CD4-positive, alpha-beta T cell treated with Interleukin-4 for 4 hours (primary cell): ENCODE measurements at regions not wholly inside any gene's neighbourhood (a gene's known extent, or its start where the extent isn't known, plus 50 kb on each side); places are given as distances from the start of the nearest gene placed in this dataset.
"Not testable (repeated sequence)": the region's sequence is repeated elsewhere in the genome, so short reads cannot be mapped to it uniquely, and the experiment has no call there.

Experiments used
- DNase-seq: peaks from one replicate; pipeline ENCODE4 v3.0.0-alpha.2; 2020

GRCh38 chr19:28463493-28464053 is 749.4 kb downstream of the UQCRFS1 start:
- DNase-seq: no peak

- DNase-seq: no peak
Measured at GRCh38 chr19:28457620-28458019, 755.3 kb downstream of the UQCRFS1 start.

GRCh38 chr19:28456708-28457320 is 756.1 kb downstream of the UQCRFS1 start:
- DNase-seq: no peak

GRCh38 chr19:28456252-28456651 is 756.7 kb downstream of the UQCRFS1 start:
- no peak for DNase-seq

- DNase-seq: no peak
Measured at GRCh38 chr19:28454083-28454482, 758.9 kb downstream of the UQCRFS1 start.

GRCh38 chr19:28453420-28453819 is 759.5 kb downstream of the UQCRFS1 start:
- DNase-seq: no peak

GRCh38 chr19:28449803-28450202 is 763.1 kb downstream of the UQCRFS1 start:
- DNase-seq: no peak

GRCh38 chr19:28446511-28446910 is 766.4 kb downstream of the UQCRFS1 start:
- no peak for DNase-seq

GRCh38 chr19:28445826-28446225 is 767.1 kb downstream of the UQCRFS1 start:
- DNase-seq: no peak

- DNase-seq: no peak
Measured at GRCh38 chr19:28444362-28444761, 768.6 kb downstream of the UQCRFS1 start.

- no peak for DNase-seq
Measured at GRCh38 chr19:28443361-28443760, 769.6 kb downstream of the UQCRFS1 start.

- no peak for DNase-seq
Measured at GRCh38 chr19:28437390-28438346, 775.3 kb downstream of the UQCRFS1 start.

- DNase-seq: no peak
Measured at GRCh38 chr19:28436320-28436719, 776.6 kb downstream of the UQCRFS1 start.

GRCh38 chr19:28435551-28436271 is 777.2 kb downstream of the UQCRFS1 start:
- DNase-seq: no peak

GRCh38 chr19:28434794-28435193 is 778.2 kb downstream of the UQCRFS1 start:
- DNase-seq: not testable (repeated sequence)

- not testable (repeated sequence) for DNase-seq
Measured at GRCh38 chr19:28434365-28434764, 778.6 kb downstream of the UQCRFS1 start.

GRCh38 chr19:28433166-28433565 is 779.8 kb downstream of the UQCRFS1 start:
- DNase-seq: not testable (repeated sequence)

GRCh38 chr19:28430214-28430613 is 782.7 kb downstream of the UQCRFS1 start:
- no peak for DNase-seq

GRCh38 chr19:28429356-28429755 is 783.6 kb downstream of the UQCRFS1 start:
- no peak for DNase-seq

GRCh38 chr19:28428663-28429348 is 784.1 kb downstream of the UQCRFS1 start:
- DNase-seq: no peak

- no peak for DNase-seq
Measured at GRCh38 chr19:28427376-28428083, 785.4 kb downstream of the UQCRFS1 start.

- no peak for DNase-seq
Measured at GRCh38 chr19:28426730-28427225, 786.2 kb downstream of the UQCRFS1 start.
